SK-MEL-5 (cell line): ENCODE measurements at regions not wholly inside any gene's neighbourhood (a gene's known extent, or its start where the extent isn't known, plus 50 kb on each side); places are given as distances from the start of the nearest gene placed in this dataset.
"Not testable (repeated sequence)": the region's sequence is repeated elsewhere in the genome, so short reads cannot be mapped to it uniquely, and the experiment has no call there.

Experiments used
- DNase-seq: peaks from one replicate; pipeline ENCODE4 v3.0.0-alpha.2; 2016; ENCODE audit warnings: low read depth, low spot score
- in situ Hi-C: cut with HindIII; loops from 2 replicates; pipeline ENCODE4 v1.10.0; 2016; ENCODE audit warnings: low sequenced_read_pairs, high pct_unique_total_duplicates, low pct_unique_long_range_greater_than_20kb

DNA sequence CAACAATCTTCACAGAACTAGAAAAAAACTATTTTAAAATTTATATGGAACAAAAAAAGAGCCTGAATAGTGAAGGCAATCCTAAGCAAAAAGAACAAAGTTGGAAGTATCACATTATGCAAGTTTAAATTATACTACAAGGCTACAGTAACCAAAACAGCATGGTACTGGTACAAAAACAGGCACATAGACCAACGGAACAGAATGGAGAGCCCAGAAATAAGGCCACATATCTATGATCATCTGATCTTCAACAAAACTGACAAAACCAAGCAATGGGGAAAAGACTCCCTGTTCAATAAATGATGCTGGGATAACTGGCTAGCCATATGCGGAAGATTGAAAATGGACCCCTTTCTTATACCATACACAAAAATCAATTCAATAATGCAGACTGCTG lies 74.4 kb upstream of the RTN4 start:
- in situ Hi-C loops, DNase-seq: not testable (repeated sequence)

DNA sequence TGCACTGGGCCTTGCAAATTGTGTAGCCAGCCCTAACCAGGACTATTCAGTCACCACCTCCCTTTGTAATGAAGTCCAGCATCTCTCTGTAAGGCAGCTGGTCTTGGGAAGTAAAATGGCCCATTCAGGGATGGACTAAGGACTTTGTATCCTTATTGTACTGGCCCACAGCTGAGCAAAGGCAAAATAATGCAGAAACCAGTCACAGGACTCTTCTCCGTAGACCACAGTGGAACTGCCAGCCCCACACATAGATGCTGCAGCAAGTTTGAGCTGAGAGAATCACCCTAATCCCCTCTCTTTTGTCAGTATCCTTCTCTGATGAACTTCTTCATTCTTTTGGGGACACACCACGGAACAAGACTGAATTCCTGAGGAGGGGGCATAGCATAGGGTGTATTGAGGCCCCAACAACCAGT lies 73.6 kb upstream of the RTN4 start:
- in situ Hi-C loops = no loop called here
- no peak for DNase-seq

DNA sequence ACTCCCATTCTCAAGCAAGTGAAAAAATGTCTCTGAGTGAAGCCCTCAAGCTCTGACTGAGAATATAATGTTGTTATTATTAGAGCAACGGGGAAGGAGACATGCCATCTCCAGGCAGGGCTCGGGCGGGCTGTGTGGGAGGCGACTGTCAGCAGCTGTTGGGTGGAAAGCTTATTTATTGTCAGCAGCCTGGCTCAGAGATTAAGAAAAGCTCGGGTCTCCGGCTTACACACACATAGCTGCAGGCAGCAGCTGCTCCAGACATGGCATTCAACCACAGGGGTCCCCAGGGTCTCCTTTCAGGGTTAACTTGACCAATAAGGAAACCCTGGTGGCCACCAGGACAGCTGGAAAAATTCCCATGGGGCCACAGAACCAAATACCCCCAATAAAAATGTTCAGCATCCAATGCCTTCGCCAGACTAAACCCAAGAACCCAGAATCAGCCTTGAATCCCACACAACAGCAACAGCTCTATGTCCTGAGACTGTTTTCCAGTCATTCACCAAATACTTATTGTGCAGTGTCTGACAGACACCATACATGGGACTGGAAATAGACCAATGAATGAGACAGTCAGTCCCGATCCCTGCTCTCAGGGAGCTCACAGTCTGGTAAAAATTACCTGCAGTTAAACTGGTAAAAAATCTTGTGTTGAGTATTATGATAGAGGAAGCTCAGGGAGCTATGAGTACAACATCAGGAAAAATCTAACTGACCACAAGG lies 70.5 kb upstream of the RTN4 start:
- in situ Hi-C loops = no loop called here
- no peak for DNase-seq

DNA sequence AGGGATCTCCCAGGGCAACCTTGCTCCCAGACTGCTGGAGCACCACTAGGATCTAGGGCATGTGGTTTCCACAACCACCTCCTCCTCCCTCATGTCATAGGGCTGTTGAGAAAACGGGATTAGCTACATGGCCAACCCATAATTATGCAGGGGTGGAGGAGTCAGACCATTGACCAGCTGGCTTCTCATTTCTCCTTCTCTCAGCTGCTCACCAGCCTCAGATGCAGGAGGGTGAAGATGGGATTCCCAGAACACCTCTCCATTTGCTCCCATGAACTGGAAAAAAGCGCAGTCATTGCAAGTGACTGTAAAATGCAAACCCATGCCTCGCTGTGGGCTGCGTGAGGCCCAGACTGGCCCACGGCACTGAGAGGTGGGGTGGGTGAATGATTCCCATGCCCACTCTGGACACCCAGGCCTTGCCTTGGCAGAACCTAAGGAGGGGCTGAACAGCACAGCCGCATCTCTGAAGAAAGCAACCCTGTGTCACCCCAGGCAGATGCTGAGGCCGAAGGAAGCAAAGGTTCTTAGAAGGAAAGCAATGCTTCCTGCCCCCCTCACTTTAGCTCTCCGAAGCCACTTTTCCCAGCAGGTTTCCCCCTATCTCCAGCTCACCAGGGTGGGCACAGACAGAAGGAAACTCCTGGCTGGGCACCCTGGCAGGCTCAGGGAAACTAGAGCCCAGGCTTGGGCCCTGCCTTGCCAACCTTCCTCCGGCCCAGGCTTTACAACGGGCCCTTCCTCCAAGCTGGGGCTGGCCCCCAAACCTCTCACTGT lies 69.6 kb upstream of the RTN4 start:
- no peak for DNase-seq
- in situ Hi-C loops = no loop called here

DNA sequence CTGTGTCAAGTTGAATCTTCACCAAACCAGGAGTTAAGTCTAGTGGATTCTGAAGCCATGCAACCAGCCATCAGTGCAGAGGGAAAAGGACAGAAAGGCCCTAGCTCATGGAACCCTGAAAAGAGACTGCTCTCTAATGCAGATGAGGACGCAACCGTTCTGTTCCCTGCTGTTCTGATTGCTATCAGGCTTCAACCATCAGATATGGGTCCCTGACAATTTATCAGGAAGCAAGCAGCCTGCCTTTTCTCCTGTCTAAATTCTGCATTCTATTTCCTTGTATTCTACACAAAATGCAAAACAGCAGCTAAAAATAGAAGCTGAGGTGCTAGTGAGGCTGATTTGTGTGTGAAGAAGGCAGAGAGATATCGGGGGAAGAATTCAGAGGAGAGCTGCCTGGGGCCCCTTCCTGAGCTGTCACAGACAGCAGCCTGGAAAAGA lies 68.4 kb upstream of the RTN4 start:
- no peak for DNase-seq
- in situ Hi-C loops = no loop called here

DNA sequence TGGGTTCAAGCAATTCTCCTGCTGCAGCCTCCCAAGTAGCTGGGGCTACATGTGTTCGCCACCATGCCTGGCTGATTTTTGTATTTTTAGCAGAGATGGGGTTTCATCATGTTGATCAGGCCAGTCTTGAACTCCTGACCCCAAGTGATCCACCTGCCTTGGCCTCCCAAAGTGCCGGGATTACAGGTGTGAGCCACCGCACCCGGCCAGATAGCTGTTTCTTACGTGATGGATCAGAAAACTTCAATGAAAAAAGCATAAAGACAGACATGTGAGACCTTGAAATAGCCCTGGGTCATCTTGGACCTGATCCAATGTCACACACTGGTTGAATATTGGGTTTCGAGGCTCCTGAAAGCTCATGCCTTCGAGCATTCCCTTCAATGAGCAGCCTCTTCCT lies 66.7 kb upstream of the RTN4 start:
- no peak for DNase-seq
- in situ Hi-C loops = no loop called here

DNA sequence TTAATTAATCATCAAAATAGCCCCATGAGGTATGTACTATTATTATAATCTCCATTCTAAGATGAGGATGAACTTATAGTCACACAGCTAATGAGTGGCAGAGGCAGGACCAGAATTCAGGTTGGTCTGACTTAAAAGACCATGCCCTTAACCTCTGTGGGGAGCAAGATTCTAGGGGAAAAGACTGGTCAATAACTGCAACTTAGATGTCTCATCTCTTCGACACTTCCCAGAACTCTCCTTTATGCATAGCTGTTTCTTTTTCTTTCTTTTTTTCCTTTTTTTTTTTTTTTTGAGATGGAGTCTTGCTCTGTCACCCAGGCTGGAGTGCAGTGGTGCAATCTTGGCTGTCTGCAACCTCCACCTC lies 66.3 kb upstream of the RTN4 start:
- DNase-seq = no peak
- in situ Hi-C loops = no loop called here

DNA sequence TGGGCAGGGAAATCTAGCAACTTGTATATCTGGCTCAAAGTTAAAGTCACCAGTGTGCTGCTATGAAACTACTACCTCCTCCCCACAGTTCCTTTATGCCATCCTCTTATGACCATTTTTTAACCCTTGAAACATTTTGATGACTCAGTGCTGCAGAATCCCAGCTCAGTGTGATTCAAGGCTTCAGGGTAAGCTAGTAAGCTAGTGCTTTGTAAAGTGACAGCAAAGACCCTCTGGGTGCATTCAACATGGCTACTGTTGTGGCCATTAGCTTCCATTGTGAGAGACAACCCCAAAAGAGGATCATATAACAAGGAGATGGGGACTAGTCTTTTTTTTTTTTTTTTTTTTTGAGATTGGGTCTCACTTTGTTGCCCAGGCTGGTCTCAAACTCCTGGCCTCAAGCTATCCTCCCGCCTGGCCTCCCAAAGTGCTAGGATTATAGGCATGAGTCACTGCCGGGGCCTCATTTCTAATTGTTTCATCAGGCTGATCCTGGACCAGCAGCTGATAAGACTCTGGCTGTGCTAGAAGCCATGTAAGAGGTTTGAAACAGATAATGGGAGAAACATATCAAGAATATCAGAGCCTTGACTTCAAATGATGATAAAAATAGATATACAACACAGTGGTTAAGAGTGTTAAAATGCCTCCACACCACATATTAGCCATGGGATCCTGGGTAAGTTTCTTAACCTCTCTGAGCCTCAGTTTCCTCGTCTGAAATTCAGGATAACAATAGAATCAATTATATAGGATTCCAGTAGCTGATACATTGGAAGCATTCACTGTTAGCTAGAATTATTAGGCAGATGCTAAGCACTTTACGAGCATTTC lies 65.7 kb upstream of the RTN4 start:
- DNase-seq = no peak
- in situ Hi-C loops = no loop called here

DNA sequence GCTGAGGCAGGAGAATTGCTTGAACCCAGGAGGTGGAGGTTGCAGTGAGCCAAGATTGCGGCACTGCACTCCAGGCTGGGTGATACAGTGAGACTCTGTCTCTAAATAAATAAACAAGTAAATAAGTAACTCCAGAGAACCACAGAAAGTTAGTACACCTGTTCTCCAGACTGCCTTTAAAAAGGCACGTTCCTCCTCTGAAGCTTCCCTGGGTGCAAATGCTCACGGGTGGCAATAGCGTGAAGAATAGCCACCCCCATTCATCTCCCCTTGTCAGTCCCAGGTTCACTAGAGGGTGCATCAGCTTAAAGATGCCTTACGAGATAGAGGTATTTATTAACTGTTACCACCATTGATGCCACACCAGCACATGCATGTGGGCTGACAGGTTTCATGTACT lies 64.3 kb upstream of the RTN4 start:
- in situ Hi-C loops = no loop called here
- no peak for DNase-seq

DNA sequence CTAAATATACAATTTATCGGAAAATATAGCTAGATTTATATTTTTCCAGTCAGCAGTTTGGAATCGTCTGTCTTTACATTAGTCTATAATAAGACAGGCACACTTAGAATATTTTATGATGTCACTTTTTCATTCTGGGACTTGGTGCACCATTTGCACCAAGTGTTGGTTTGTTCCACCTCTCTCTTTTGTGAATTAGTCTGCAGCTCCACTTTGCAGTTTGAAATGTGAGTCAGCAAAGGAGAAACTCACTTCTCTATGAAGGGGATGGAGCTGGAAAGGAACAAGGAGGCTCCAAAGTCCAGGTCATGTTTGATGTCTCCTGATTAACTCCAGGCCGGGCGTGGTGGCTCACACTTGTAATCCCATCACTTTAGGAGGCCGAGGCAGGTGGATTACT lies 63.8 kb upstream of the RTN4 start:
- in situ Hi-C loops = no loop called here

DNA sequence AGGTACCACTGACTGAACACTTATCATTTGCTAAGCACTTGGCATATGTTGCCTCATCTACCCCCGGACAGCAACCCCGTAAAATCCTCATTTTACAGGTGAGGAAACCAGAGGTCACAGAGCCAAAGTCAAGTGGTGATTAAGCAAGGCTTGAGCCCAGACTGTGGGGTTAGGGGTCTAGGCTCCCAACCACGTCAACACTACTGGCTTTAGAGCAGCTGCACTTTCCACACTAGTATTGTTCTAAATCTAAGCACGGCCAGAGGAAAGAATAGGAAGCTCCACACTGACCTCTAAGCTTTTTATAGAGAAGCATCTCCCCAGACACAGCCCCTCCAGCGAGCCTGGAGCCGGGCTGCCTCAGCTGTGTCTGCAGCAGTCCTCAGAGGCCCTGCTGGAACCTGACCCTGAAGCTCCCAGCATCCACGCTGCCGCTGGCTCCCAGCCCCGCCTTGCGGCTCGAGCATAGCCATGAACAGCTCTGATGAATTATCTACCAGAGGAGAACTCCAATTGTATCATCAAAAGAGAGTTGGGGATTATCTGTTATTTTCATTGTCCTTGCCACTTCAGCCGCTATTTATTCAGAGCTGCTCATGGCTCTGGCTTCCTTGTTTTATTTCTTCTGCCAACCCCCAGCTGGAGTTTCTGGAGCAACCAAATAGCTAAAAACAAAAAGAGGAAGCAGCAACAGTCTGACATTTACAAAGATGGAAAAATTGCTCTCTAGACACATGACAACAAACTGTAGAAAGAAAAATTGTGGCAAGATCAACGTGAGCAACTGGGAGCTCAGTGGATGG lies 62.2 kb upstream of the RTN4 start:
- in situ Hi-C loops = no loop called here
- DNase-seq = no peak

More for the DNA sequence above, 63.8 kb upstream of the RTN4 start:
- DNase-seq = no peak

DNA sequence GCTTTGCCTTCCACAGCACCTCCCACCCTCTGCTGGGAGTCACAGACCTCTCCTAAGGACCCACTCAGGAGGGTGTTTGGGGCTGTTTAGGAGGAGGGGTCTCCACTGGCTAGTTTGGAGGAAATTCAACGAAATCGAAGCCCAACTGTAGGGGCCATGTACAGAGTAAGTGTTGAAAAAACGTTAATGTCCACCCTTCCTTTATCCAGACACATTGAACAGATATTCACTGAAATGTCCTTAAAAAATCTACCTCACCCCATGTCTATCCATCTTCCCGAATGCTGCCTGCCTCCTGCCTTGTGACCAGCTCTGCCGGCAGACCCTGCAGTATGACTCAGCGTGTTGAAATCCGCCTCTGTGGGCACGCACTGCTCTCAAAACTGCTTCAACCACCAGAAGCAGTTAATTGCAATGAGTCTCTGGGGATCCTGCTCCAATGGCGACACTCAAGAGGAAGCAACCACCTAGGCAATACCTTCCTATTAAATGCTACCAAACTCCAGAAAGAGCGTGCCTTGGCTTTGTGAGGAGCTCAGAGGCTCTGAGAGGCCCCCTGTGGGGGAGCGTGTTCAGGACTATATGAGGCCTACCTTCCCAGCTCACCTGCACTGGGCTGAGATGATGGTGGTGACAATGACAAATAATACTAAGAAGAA lies 61.4 kb upstream of the RTN4 start:
- in situ Hi-C loops = no loop called here
- DNase-seq = peak; percentile 82

DNA sequence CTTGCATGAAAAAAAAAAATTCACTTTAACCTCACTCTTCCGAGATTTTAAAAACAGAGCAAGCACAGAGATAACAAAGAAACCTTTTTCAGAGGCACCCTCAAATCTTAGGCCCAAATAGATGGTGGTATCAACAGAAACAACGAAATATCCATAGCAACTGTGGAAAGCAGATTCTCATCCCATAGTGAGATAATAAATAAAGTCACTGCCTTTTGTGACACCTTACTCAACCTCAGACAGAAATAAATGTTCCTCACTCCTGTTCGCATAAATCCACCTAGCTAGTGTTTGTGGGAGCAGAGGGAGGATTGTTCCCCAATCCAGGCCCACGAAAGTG lies 60.9 kb upstream of the RTN4 start:
- in situ Hi-C loops = no loop called here
- DNase-seq = no peak

DNA sequence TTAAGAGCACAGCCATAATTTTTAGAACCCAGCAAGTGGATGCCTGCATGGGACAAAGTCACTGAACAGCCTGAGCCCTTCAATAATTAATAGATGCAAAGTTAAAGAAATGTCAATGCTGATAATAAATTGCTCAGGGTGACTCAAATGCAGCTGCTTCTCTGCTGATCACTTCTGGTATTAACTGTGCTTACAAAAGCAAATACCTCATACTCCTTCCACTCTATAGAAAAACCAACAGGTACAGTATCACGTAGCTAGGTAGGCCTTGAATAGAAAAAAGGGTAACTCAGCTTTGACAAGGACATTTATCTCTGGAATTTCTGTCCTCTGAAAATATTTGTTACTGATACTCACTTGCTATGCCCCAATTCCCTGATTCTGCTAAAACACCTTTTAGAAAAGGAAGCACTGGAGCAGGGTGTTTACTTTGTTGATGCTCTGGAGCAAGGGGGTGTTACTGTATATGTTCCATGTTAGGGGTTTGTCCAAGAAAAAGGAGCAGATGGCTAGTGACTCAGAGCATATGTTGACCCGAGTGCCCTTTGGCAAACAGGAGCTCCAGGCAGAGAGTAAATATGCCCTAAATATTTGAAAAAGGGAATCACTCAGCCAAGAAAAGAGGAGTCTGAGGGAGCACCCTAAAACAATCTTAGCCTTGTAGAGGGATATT lies 59.1 kb upstream of the RTN4 start:
- in situ Hi-C loops = no loop called here
- DNase-seq = no peak

DNA sequence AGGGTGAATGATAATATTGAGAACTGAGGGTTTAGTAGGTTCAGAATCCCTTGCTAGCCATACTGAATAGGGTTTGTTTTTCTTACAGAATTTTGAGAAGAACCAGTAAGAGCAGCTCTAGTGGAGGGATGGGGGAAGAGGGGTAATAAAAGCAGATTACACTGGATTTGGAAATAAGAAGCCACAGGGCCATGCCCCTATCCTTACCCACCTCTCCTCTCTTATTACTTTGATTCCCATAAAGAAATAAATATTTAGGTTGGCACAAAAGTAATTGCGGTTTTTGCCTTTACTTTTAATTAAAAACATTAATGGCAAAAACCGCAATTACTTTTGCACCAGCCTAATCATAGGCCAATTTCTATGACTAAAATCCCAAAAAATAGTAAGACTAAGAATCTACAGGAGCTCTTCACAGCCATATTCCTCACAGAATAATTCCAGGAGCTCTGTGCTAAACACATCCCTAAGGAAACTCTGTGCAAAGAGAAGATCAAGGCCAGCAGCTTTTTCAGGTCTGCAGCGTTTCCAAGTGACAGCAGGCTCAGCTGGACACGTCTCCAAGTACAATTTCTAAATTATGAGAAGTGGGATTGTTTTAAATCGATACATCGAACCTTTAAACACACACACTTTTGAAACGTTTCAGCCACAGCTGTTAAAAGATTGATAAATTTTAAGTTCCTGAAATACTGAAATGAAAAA lies 58.4 kb upstream of the RTN4 start:
- in situ Hi-C loops = no loop called here
- no peak for DNase-seq

DNA sequence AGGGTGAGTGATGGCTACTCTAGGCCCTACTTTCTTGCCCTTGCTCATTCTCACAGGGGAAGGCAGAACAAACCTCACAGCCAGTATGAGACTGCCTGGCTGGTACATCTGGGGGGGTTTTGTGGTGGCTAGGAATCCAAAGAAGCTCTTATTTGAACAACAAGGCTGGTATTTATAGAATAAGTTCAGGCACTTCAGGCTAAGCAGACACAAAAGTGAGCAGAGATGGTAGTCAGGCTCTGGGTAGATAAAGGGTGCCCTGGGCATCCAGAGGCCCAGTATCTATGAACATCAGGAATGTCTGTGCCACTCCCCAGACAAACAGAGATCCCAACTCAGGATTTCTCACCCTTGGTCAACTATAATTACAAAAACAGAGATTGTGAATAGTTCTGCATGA lies 57.2 kb upstream of the RTN4 start:
- DNase-seq = peak; percentile 47
- in situ Hi-C loops = no loop called here
